Hepatic stellate cell (primary cell): ENCODE measurements at regions not wholly inside any gene's neighbourhood (a gene's known extent, or its start where the extent isn't known, plus 50 kb on each side); places are given as distances from the start of the nearest gene placed in this dataset.
"Not testable (repeated sequence)": the region's sequence is repeated elsewhere in the genome, so short reads cannot be mapped to it uniquely, and the experiment has no call there.

ENCODE experiments used
- DNase-seq: peaks from one replicate; pipeline ENCODE4 v3.0.0; 2011; ENCODE audit warnings: low spot score

DNA sequence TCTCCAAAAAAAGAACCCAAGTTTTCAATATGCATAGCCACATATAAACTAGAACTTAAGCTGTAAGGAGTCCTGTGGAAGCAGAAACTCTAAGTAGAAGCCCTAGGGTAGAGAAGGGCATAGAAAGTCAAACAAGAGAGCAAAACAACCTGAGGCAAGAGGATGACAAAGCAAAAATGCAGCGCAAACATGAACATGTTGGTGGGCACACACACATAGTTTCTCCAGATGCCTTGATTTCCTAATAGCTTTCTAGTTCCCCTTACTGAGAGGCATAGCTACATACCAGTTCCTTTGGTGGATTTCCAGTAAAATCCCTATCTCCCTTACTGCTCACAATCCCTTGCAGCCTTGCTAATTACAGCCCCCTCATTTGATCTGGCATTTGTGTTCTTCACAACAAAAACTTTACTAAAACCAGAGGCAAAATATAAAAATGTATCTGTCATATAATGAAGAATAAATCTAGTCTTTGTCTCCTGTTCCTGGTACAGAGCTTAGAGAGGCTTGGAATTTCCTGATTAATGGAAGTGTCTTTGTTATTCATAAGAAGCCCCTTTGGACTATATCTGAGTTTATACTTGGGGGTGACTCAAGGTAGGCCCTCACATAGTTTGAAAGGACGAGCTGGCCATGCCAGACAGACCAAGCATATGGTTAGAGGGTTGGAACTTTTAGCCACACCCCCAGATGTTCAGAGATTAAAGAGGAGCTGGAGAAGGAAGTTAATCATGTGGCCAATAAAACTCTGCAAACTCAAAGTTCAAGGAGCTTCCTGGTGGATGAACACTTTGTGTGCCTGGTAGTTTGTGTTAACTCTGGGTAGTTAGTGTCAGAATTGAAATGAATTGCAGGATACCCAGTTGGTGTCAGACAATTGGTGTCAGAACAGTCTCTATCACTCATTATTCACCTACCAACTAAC lies 52.7 kb upstream of the ZCCHC13 start:
- DNase-seq: no peak

- DNase-seq: no peak
Measured at GRCh38 chrX:74250574-74250973, 53.4 kb upstream of the ZCCHC13 start.

DNA sequence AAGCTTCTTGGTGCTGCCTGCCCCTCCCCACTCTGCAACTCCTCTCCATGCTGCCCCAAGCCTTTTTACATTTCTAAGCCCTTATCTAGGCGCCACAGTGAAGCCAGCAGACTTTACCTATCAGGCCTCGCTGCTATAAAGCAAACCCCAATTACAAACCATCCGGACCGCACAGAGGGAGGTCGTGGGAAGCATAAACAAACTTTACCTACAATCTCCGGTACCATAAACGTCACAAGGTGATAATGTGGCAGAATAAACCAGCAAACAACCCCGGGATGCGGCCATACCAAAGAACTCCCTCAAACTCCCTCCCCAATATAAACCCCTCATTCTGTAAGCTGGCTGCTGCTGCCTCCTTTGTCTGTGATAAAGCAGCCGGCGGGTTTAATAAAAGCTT lies 54.0 kb upstream of the ZCCHC13 start:
- DNase-seq: no peak

DNA sequence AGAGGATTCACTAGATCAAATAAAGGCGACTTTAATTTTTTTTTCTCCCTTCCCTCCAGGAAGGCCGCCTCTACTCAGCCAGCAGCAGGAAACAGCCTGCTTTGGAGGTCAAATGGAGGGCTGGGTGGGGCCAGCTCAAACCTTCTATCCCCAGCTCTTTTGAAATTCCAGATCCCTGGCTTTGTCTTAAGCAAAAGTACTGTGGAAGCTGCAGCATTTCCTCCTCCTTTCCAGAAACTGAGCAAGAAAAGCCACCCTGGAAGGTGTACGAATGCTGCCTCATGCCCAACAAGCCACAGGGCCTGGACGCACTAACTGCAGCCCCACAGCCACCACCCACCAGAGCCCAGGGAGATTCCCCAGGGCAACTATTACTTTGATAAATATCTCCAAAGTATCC lies 55.1 kb upstream of the ZCCHC13 start:
- peak; percentile 18 for DNase-seq

DNA sequence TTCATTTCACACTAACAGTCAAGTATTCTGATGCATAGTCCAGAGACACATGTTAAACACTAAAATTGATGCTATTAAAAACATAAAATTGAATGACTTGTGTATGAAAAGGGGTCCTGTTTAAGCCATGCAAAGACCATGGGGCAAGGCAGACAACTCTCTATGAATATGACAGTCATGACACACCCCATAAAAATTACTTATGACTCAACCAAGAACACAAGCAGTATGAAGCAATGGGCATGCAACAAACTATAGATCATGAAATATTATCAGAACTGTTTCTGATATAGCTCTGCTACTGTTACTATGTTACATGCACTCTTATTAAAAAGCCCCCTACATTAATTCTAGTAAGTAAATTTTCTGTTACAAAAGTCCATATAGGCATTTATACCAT lies 57.5 kb upstream of the ZCCHC13 start:
- DNase-seq: no peak

DNA sequence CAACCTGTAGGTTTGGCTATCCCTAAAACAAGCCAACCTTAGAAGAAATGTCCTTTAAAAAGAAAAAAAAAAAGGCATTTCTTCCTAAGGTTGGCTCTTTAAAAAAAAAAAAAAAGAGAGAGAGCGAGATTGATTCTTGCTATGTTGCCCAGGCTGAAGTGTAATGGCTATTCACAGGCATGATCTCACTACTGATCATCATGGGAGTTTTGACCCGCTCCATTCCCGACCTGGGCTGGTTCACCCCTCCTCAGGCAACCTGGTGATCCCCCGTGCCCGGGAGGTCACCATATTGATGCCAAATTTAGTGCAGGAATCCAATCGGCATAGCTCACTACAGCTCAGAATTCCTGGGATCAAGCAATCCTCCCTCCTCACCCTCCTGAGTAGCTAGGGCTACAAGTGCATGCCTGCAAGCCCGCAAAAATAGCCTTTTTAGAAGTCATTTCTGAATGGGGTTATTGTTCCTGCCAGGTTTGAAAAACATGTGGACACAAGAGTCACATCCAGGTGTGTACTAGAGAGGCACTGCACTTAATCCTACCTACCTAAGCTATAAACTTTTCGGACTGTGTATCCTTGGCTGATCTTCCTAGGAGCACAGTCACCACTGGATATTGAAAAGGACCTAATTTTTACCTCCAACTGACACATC lies 61.4 kb upstream of the ZCCHC13 start:
- DNase-seq: no peak

- peak; percentile 16 for DNase-seq
Measured at GRCh38 chrX:74242050-74242449, 61.9 kb upstream of the ZCCHC13 start.

DNA sequence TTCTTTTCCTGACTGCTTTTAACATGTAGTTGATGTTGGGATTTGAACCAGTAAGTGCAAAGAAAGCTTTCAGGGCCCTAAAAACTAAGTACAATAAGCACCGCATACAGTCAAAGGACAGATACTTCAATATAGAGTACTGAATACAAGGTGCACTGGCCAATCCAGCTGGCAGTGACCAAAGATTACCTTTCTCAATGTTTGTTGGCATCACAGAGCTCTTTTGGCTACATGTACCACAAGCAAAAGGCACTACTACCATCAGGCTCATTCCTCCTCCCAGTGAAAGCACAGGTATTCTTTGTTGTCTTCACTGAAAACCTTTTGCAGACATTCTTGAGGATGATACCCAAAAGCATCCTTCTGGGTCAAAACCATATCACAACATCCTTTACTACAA lies 65.2 kb upstream of the ZCCHC13 start:
- no peak for DNase-seq

GRCh38 chrX:74234818-74235217 lies 69.2 kb upstream of the ZCCHC13 start:
- DNase-seq: no peak

DNA sequence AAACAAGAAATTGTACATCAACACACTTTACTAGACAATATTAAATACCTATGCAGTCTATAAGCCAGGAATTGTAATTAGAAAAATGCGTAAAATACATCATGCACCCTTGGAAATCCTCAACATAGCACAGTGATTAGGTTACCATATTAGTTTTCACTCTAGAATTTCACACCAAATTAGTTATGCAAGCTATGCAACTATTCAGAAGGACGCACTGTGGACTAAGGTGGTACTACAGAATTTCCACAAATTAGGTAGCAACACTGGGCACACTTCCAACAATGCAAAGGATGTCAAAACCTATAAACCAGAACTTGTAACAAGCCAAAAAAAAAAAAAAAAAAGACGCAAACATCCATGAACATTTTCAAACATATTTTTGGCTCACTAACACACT lies 71.1 kb upstream of the ZCCHC13 start:
- DNase-seq: no peak

GRCh38 chrX:74231625-74232024 lies 72.4 kb upstream of the ZCCHC13 start:
- no peak for DNase-seq

- no peak for DNase-seq
Measured at GRCh38 chrX:74230094-74230493, 73.9 kb upstream of the ZCCHC13 start.

DNA sequence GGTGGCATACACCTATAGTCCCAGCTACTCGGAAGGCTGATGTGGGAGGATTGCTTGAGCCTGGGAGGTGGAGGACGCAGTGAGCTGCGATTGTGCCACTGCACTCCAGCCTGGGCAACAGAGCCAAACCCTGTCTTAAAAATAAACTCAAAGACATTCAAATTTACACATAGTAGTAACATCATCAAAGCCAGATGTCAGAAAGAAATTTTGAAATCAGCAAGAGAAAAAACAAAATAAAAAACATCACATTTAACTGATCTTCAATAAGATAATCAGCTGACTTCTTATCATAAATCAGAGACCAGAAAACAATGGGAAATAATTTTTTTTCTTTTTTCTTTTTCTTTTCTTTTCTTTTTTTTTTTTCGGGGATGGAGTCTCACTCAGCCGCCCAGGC lies 78.9 kb upstream of the ZCCHC13 start:
- no peak for DNase-seq

GRCh38 chrX:74220277-74220676 lies 83.7 kb upstream of the ZCCHC13 start:
- no peak for DNase-seq

GRCh38 chrX:74218895-74219294 lies 85.1 kb upstream of the ZCCHC13 start:
- DNase-seq: no peak

- no peak for DNase-seq
Measured at GRCh38 chrX:74216421-74216820, 87.6 kb upstream of the ZCCHC13 start.

DNA sequence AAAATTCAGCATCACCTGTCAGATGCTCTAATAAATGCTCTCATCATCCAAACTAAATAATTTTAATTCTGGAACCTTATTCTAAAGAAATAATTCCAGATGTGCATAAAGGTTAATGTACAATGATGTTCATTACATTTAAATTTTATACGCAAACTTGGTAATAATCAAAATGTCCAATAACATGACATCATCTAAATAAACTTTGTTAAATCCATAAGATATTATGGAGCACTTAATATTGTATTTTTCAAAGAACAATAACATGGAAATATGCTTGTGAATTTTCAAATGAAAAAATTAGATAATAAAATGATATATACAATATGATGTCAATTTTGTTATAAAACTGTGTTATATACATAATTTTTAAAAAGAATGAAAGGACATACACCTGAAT lies 92.1 kb upstream of the ZCCHC13 start:
- no peak for DNase-seq

DNA sequence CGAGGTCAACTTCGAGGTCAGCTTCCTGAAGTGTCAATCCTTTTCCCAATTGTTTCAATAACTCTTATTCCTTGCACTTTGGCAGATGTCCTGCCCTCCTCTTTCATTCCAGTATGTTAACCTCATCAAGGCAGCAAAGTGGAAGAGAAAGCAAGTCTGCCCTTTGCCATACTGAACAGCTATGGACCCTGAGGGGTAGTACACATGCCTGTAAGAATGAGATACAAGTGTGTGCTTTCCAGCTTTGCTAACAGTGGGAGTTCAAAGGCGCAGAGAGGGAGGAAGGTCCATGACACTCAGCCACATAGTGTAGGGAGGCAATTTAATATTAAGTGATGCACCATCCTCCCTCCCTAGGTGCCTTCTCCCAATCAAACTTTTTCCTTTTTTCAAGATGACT lies 96.4 kb upstream of the ZCCHC13 start:
- no peak for DNase-seq

DNA sequence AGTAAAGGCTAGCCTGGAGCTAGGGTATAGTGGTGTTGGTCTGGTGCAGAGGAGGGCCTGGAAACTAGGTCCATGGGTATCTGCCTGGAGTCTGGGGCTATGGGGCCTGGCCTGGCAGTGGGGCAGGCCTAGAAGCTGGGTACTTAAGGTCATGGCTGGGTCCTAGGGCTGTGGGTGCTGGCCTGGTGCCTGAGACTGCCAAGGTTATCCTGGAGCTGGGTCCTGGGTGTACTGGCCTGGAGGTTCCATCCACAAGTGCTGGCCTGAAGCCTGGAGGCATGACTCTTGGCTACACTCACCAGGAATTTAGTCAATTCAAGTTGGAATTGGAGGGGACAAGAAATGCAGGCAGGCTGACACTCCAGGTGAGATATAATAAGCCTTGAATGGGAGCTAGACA lies 108.4 kb upstream of the ZCCHC13 start:
- DNase-seq: no peak

GRCh38 chrX:74195120-74195519 lies 108.9 kb upstream of the ZCCHC13 start:
- DNase-seq: no peak

DNA sequence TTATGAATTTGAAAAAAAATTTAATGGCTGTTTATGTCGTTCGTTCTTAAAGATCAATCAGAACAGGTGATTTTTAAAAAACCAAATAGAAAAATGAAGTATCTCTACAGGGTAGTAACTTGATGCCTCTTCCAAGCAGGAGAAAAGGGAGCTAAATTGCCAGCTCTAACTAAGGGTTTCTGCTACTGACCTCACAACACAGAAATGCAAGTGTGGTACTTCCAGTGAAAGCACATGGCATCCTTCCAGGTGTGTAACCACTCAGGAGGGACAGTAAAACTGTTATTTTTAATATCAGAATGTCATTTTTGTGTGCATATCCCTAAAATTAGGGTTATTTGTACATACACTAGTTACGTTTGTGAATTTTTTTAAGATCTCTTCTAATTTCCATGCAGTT lies 116.8 kb upstream of the ZCCHC13 start:
- no peak for DNase-seq

GRCh38 chrX:74183047-74183446 lies 120.9 kb upstream of the ZCCHC13 start:
- not testable (repeated sequence) for DNase-seq

DNA sequence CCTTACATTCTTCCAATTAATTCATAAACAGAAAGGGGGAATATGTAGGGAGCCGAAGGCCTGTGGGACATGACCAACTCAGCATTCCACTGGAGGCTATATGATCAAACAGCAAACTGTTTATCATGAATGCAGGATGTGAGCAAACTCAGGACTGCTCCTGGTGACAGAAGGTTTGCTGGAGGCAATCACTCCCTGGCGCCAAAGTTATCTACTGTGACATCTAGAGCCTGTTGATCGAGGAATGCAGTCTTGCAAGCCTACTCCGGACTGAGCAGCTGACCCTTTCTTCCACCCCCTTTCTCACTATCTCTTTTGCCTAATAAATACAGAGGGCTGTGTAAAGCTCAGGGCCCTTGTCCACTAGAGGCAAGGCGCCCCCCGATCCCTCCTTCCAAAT lies 122.0 kb upstream of the ZCCHC13 start:
- DNase-seq: not testable (repeated sequence)

DNA sequence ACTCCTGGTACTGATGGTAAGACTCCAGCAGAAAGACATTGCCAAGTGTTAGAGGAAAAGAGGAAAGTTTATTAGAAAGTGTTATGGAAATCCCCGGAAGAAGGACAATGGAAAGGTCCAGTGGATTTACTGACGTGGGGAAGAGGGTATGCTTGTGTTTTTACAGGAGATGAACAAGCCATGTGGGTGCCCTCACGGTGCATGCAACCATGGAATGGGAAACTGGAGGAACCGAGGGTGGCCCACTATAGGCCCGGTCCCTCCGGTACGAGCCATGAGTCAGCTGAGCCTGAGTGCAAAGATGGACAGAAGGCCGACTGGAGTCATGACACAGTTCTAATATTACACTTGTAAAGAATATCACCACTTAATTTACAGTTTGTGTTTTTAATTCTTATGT lies 123.3 kb upstream of the ZCCHC13 start:
- no peak for DNase-seq
